ENCODE measurements at regions not wholly inside any gene's neighbourhood (a gene's known extent, or its start where the extent isn't known, plus 50 kb on each side); places are given as distances from the start of the nearest gene placed in this dataset.

DNA sequence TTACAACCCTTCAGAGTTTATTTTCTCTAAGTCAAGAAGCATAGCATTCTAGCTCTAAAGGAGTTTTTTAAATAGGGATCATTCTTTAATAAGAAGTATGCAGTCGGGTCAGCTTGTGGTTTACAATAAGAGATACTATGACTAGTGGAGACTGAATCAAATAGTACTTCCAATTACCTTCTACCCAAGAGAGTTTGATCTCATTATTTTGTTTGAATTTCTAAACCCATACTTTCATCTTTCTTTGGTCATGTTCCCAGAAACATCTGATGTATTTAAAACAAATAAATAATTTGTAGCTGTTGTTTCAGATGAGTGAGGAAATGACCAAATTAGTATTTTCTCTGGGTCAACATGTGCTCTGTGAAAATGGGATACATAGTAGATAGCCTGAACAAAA lies 160.2 kb upstream of the CDH6 start:
- Histone ChIP-seq H3K27ac (ENCODE audit: insufficient read length, low read depth, low read length) (no peak overlapping the region), H3K56ac (ENCODE audit: insufficient read length, low read depth, low read length) (no peak overlapping the region), H4K91ac (ENCODE audit: insufficient read length, low read depth, low read length) (no peak overlapping the region), H4K5ac (ENCODE audit: insufficient read length, low read depth, low read length) (no peak overlapping the region), H3K23me2 (ENCODE audit: insufficient read length, low read depth, low read length, poor library complexity, severe bottlenecking) (no peaks in the 10 kb centered on the region), H4K20me1 (ENCODE audit: control insufficient read depth, insufficient read depth, insufficient read length) (no peaks in the 10 kb centered on the region), H3K9me3 (ENCODE audit: control insufficient read depth, low read depth, low read length) (no peaks in the 10 kb centered on the region), H2BK5ac (ENCODE audit: insufficient read length, low read length) (no peak overlapping the region), H3K79me1 (ENCODE audit: insufficient read depth, low read depth, low read length, poor library complexity, severe bottlenecking) (no peaks in the 10 kb centered on the region), H2BK12ac (ENCODE audit: insufficient read length, low read depth, low read length) (no peak overlapping the region), H3K27me3 (ENCODE audit: insufficient read depth, low read length) (no peaks in the 10 kb centered on the region), H3K14ac (ENCODE audit: insufficient read depth, low read length) (no peak overlapping the region), H3K18ac (ENCODE audit: insufficient read length, low read depth, low read length) (no peak overlapping the region), H4K8ac (replicated peaks; ENCODE audit: insufficient read length, low read depth, low read length) (no peak overlapping the region), H3K4ac (ENCODE audit: low read depth, low read length) (no peak overlapping the region), H3K4me1 (ENCODE audit: insufficient read depth, low read length) (no peaks in the 10 kb centered on the region), H3K79me2 (ENCODE audit: insufficient read depth, low read length) (no peaks in the 10 kb centered on the region), H3K9ac (ENCODE audit: extremely low read depth, insufficient read length, low read length) (no peak overlapping the region), H2BK120ac (ENCODE audit: low read depth, low read length, poor library complexity, severe bottlenecking) (no peak overlapping the region), H2BK20ac (ENCODE audit: low read depth, low read length, poor library complexity, severe bottlenecking) (no peak overlapping the region), H3T11ph (ENCODE audit: low read length) (no peak overlapping the region), H3K23ac (ENCODE audit: insufficient read length, low read depth, low read length) (no peak overlapping the region), H2AFZ (ENCODE audit: low read length) (no peak overlapping the region), H2BK15ac (ENCODE audit: low read depth, low read length) (no peak overlapping the region), H3K4me2 (ENCODE audit: insufficient read depth, insufficient read length, low read length) (no peak overlapping the region), H2AK5ac (ENCODE audit: insufficient read length, low read length) (no peak overlapping the region)
- TF ChIP-seq, protein P1, sequence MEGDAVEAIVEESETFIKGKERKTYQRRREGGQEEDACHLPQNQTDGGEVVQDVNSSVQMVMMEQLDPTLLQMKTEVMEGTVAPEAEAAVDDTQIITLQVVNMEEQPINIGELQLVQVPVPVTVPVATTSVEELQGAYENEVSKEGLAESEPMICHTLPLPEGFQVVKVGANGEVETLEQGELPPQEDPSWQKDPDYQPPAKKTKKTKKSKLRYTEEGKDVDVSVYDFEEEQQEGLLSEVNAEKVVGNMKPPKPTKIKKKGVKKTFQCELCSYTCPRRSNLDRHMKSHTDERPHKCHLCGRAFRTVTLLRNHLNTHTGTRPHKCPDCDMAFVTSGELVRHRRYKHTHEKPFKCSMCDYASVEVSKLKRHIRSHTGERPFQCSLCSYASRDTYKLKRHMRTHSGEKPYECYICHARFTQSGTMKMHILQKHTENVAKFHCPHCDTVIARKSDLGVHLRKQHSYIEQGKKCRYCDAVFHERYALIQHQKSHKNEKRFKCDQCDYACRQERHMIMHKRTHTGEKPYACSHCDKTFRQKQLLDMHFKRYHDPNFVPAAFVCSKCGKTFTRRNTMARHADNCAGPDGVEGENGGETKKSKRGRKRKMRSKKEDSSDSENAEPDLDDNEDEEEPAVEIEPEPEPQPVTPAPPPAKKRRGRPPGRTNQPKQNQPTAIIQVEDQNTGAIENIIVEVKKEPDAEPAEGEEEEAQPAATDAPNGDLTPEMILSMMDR (conservative IDR thresholded peaks at IDR 0.05): no peak
- no peak overlapping the region for H3K27ac Mint-ChIP-seq
- H3K27me3 Mint-ChIP-seq (ENCODE audit: low read depth): no peaks in the 10 kb centered on the region
- H3K4me1 Mint-ChIP-seq: no peaks in the 10 kb centered on the region; a peak in 1 of 4 replicates
- no CpG with 5 or more reads among the region's 1 CpG for whole genome bisulfite sequencing (ENCODE audit: extremely low coverage, insufficient read length, low lambda C conversion rate)
- no peak overlapping the region for H3K4me3 Mint-ChIP-seq
- peaks cover 0 to 12% (median 4%) of the 10 kb centered on the region in 3 experiments; a peak in 5 of 7 replicates for H3K36me3 Mint-ChIP-seq (ENCODE audit: insufficient read depth in 1 of 3, low read depth in 3 of 3)
- H3K9me3 Mint-ChIP-seq: peaks cover 0 to 4% of the 10 kb centered on the region in 2 experiments; a peak in 3 of 5 replicates
- no peak for DNase-seq

Measured in H9 (cell line).